Vagina (tissue), 2 donors: ENCODE measurements at regions not wholly inside any gene's neighbourhood (a gene's known extent, or its start where the extent isn't known, plus 50 kb on each side); places are given as distances from the start of the nearest gene placed in this dataset.

Source experiments
- DNase-seq, 2 donors: peaks; one replicate each; pipeline ENCODE4 v3.0.0-alpha.2; 2017; ENCODE audit errors: extremely low spot score in 2 of 2
- H3K27ac ChIP-seq: fragments of 200-600 bp; sonication (generic); one replicate; pipeline ENCODE4 v1.5.1; 2019
- H3K27me3 ChIP-seq: fragments of 200-600 bp; sonication (generic); one replicate; pipeline ENCODE4 v1.5.1; 2019
- H3K36me3 ChIP-seq, 2 donors: fragments of 200-600 bp; sonication (generic); one replicate each; pipeline ENCODE4 v1.5.1; 2017 to 2019
- H3K4me1 ChIP-seq: fragments of 200-600 bp; sonication (generic); one replicate; pipeline ENCODE4 v1.5.1; 2019
- H3K4me3 ChIP-seq, 2 donors: fragments of 200-600 bp; sonication (generic); 1 replicate in 1 of 2; 2 replicates in 1 of 2; pipeline ENCODE4 v1.5.1; 2016 to 2019
- H3K9me3 ChIP-seq: fragments of 200-600 bp; sonication (generic); one replicate; pipeline ENCODE4 v1.5.1; 2019
- POLR2A ChIP-seq, 2 donors: fragments of 450-650 bp; IDR thresholded peaks; one replicate each; pipeline ENCODE4 v1.6.1; 2017; ENCODE audit warnings: antibody characterized with exemption in 2 of 2, mild to moderate bottlenecking in 2 of 2, moderate library complexity in 2 of 2
- POLR2AphosphoS5 ChIP-seq, 2 donors: sonication (generic); formaldehyde crosslinking; IDR thresholded peaks; one replicate each; pipeline ENCODE4 v1.9.0; 2017; ENCODE audit warnings: antibody characterized with exemption in 2 of 2, mild to moderate bottlenecking in 2 of 2, low read depth in 1 of 2; ENCODE audit not compliant: insufficient read depth in 1 of 2
- intact Hi-C: fragments of 100-400 bp; cut with DNase I; formaldehyde crosslinking; loops from one replicate; pipeline ENCODE4 v1.15.1; 2023
- TF ChIP-seq, protein P1 (sequence below), 3 experiments: fragments of 450-650 bp in 2 of 3; fragments of 200-600 bp in 1 of 3; sonication (generic) in 1 of 3; IDR thresholded peaks; one replicate each; pipeline ENCODE4 v1.5.1; 2017 to 2019; ENCODE audit warnings: antibody characterized with exemption in 3 of 3, mild to moderate bottlenecking in 2 of 3, moderate library complexity in 2 of 3

DNA sequence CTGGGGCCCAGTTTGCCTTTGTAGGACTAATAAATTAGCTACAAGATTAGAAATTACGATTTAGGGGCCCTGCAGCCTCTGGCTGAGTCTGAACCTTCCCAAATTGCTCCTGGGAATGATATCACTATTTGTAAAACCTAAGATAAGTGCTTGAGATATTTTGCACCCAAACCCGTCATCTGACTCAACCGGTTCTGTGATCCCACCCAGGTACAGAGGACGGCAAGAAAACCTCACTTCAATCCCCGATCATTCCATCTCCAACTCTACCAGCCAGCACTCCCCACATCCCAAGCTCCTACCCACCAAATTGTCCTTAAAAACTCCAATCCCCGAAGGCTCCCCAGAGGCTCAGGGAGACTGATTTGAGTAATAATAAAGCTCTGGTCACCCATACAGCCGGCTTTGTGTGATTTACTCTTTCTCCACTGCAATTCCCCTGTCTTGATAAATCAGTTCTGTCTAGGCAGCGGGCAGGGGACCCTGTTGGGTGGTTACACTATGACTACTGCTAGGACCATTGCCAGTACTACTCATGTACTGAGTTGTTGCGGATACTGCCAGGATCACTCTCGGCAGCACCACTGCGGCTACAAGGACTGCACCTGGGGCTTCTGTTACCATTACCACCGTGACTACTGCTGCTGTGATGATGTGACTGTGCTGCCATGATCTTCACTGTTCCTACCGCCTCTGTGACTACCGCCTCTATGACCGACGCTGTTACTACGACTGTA is 73.1 kb downstream of the IRF8 start:
- Histone ChIP-seq H3K9me3 (no peaks in the 10 kb centered on the region), H3K4me3 (no peak overlapping the region), H3K27ac (no peak overlapping the region), H3K36me3 (no peaks in the 10 kb centered on the region), H3K27me3 (no peaks in the 10 kb centered on the region), H3K4me1 (peaks cover 30% of the 10 kb centered on the region)
- intact Hi-C loops, result no loop called here
- no peak for DNase-seq
- TF ChIP-seq POLR2AphosphoS5 (IDR thresholded peaks at IDR 0.05; ENCODE audit: insufficient read depth in 1 of 2, low read depth in 1 of 2), result no peak
- TF ChIP-seq POLR2A (IDR thresholded peaks at IDR 0.05), result no peak
- TF ChIP-seq, protein P1, sequence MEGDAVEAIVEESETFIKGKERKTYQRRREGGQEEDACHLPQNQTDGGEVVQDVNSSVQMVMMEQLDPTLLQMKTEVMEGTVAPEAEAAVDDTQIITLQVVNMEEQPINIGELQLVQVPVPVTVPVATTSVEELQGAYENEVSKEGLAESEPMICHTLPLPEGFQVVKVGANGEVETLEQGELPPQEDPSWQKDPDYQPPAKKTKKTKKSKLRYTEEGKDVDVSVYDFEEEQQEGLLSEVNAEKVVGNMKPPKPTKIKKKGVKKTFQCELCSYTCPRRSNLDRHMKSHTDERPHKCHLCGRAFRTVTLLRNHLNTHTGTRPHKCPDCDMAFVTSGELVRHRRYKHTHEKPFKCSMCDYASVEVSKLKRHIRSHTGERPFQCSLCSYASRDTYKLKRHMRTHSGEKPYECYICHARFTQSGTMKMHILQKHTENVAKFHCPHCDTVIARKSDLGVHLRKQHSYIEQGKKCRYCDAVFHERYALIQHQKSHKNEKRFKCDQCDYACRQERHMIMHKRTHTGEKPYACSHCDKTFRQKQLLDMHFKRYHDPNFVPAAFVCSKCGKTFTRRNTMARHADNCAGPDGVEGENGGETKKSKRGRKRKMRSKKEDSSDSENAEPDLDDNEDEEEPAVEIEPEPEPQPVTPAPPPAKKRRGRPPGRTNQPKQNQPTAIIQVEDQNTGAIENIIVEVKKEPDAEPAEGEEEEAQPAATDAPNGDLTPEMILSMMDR (IDR thresholded peaks at IDR 0.05), result no peak

DNA sequence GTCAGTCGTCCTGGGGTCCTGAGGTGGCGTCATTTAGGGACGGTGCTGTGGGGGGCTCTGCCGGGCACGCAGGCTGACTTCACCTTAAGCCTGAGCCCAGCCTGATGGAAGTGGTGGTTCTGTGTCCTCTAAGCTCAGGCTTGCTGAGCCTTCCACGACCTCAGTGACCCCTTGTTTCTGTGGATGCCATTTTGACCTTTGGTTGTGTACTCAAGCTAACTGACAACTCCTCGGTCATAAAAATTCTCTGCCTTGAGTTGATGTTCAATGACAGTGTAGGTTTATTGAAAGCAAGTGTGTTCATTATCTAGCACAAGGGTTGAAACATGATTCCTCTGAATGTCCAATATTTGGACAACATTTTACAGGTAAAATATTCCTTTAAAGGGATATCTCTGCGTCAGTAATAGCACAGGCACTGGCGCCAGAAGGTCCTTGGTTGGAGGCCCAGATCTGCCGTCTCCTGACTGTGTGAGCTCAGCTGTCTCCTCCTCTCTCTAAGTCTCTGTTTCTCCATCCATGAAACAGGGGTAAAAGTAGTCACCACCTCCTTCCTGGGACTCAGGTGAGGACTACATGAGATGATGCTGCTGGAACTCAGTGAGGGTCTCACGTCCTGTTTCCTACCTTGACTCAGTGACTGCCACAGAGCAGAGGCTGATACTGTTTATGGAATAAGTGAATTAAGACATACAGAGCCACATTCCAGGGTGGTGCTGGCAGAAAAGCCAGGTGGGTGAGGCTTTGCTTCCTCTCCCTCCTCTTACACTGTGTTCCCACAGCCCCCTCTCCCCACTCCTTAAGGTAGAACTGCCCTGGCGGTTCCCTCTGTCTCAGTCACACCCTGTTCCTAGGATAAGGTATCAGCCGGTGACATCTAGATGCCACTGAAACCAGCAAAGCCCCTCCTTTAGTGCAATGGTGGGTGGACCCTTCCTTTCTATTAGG is 75.7 kb downstream of the IRF8 start:
- H3K27ac ChIP-seq, result no peak overlapping the region
- peaks cover 22% of the 10 kb centered on the region for H3K4me1 ChIP-seq
- no peaks in the 10 kb centered on the region for H3K36me3 ChIP-seq
- DNase-seq, result no peak
- H3K4me3 ChIP-seq, result no peak overlapping the region
- no peaks in the 10 kb centered on the region for H3K27me3 ChIP-seq
- TF ChIP-seq, protein P1 (IDR thresholded peaks at IDR 0.05), result no peak
- TF ChIP-seq POLR2AphosphoS5 (IDR thresholded peaks at IDR 0.05; ENCODE audit: insufficient read depth in 1 of 2, low read depth in 1 of 2) (no peak), POLR2A (IDR thresholded peaks at IDR 0.05) (no peak)
- H3K9me3 ChIP-seq, result no peaks in the 10 kb centered on the region
- intact Hi-C loops, result no loop called here

- intact Hi-C loops, result no loop called here
- no peak for DNase-seq
- H3K9me3 ChIP-seq, result no peaks in the 10 kb centered on the region
- no peak for TF ChIP-seq POLR2AphosphoS5 (IDR thresholded peaks at IDR 0.05; ENCODE audit: insufficient read depth in 1 of 2, low read depth in 1 of 2)
- TF ChIP-seq, protein P1 (IDR thresholded peaks at IDR 0.05), result no peak
- no peak for TF ChIP-seq POLR2A (IDR thresholded peaks at IDR 0.05)
- H3K27ac ChIP-seq, result no peak overlapping the region
- H3K27me3 ChIP-seq, result no peaks in the 10 kb centered on the region
- no peaks in the 10 kb centered on the region for H3K36me3 ChIP-seq
- H3K4me1 ChIP-seq, result peaks cover 14% of the 10 kb centered on the region
- H3K4me3 ChIP-seq, result no peak overlapping the region
These were observed 76.6 kb downstream of the IRF8 start for GRCh38 chr16:85975451-85975981.

GRCh38 chr16:85978291-85978775 is 79.4 kb downstream of the IRF8 start:
- no peaks in the 10 kb centered on the region for H3K9me3 ChIP-seq
- intact Hi-C loops, result no loop called here
- no peak overlapping the region for H3K27ac ChIP-seq
- H3K36me3 ChIP-seq, result no peaks in the 10 kb centered on the region
- DNase-seq, result no peak
- H3K27me3 ChIP-seq, result no peaks in the 10 kb centered on the region
- H3K4me1 ChIP-seq, result no peaks in the 10 kb centered on the region
- TF ChIP-seq POLR2AphosphoS5 (IDR thresholded peaks at IDR 0.05; ENCODE audit: insufficient read depth in 1 of 2, low read depth in 1 of 2), result no peak
- TF ChIP-seq, protein P1 (IDR thresholded peaks at IDR 0.05), result no peak
- no peak for TF ChIP-seq POLR2A (IDR thresholded peaks at IDR 0.05)
- no peak overlapping the region for H3K4me3 ChIP-seq
